ENCODE measurements at regions not wholly inside any gene's neighbourhood (a gene's known extent, or its start where the extent isn't known, plus 50 kb on each side); places are given as distances from the start of the nearest gene placed in this dataset.

DNA sequence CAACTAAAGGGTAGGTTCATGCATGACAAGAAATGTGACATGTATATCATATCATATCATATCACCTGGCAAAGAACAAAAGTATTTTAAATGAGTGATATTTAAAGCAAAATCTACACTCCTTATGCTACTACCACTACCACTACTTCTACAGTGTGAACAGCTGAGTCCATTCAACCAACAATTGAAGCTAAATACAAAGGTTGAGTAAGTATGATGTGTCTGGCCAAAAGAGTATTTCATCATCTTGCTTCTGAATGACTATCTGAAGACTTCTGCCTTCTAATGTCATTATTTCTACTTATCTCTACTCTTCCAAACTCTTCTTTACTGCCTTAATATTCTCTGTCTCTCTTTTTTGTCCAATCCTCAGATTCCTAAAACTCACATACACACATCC is 292.6 kb upstream of the CAND1 start:
- peak; percentile 10 for DNase-seq

DNA sequence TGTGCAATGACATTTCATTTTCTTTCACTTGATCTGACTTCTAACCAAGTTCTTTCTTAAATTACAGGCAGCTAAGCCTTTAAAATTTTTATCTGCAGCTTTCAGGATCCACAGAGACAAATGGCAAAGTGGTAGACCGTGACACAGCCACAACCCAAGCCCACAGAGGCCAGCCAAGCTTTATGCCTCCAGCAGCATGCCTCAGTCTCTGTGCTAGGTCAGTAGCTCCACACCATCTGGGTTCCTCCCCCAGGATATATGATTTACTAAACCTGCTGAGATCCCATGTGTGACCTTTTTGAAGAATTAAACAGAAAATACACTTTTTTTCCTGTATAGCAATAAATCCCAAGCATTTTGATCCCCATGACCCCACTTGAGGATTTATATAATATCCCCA is 290.4 kb upstream of the CAND1 start:
- no peak for DNase-seq

DNA sequence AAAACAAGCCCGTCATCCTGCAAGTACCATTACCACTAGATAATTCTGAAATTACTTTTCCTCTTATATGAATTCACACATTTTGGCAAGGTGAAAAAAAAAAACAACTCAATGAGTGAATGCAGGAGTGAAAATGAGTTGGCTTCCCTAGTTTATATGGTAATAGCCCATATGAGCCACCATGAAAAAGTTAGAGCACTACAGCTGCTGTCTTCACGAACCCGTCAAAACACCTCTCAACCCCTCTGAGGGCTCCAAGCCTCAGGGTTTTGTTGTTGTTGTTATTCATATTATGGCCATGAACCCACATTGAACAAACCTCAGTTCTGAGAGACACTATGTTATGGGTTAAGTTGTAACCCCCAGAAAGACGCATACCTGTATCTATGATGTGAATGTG is 289.9 kb upstream of the CAND1 start:
- DNase-seq = no peak

DNA sequence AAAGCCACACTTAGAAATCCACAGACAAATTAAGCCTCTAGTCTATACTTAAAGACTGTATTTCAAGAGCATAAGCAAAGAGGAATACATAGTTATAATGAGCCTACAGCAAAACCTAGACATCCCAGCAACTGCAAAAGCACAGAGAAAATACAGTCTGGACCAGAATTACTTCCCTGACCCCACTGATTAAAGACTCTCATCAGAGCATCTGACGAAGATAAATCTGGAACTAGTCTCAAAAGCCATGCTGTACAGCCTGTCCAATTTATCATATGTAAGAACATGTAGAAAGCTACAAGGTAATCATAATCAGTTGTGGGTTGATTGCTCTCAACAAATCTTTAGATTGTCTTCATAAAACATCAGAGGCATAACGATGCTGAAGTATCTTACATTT is 285.1 kb upstream of the CAND1 start:
- no peak for DNase-seq

DNA sequence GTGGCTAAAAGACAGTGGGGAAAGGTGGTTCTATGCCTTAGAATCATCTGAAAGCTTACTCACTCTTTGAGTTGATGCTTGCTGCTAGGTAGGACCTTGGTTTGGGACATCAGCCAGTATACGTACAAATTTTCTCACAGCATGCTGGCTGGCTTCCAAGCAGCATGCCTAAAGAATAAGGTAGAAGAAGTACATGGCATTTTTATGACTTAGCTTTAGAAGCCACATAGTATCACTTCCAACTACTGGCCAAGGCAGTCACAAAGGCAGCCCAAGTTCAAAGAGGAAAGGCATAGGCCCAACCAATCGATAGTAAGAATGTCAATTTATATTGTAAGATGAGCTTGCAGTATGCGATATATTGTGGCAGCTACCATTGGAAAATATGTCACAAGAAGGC is 284.2 kb upstream of the CAND1 start:
- no peak for DNase-seq

DNA sequence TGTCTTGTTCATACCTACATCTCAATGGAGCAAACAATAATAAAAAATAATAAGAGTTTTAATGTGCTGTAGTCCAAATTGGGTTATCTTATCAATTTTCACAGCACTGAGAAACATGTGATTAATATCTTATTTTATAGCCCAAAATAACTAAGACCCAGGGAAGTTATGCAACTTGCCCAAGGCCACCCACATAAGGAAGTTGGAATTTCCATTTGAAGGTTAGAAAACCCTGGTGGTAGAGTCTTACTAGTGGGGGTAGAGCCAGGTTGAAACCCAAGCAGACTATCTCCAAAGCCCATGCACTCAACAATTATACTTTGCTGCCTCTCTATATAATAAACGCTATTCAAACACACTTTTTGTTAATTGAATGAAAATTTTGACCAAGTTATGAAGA is 270.0 kb upstream of the CAND1 start:
- DNase-seq = peak; percentile 8

DNA sequence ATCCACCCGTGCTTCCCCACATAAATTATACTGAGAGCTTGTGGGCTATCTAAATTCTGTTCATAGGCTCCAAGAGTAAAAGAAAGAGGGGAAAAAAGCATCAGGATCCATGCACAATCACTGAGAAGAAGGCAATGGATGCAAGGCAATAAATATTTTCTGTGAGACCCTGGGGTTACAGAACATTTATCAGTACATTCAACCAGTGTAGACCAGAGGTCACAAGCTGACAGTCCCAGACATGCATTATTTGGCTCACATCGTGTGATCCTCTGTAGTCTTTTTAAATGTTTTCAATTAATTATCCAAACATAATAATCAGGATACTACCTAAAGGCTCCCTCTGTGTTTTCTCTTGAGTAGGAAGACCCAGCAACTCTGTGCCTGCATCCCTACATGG is 267.9 kb upstream of the CAND1 start:
- no peak for DNase-seq

DNA sequence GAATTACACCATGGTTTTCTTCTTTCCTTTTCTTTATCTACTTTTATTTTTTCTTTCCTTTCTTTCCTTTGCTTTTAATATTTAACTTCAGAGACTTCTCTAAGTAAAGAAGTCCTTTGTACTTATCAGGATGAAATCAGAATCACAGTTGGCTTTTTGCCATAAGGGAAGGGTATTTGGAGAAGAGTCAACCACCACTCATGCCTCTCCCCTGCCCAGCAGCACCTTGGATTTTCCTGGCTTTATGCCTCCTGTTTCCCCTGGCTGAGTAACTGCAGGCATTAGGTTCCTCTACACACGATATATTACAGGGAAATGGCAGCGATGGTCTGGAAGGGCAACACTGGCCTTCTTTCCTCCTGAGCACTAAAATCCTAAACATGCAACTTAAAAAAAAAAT is 266.4 kb upstream of the CAND1 start:
- no peak for DNase-seq

DNA sequence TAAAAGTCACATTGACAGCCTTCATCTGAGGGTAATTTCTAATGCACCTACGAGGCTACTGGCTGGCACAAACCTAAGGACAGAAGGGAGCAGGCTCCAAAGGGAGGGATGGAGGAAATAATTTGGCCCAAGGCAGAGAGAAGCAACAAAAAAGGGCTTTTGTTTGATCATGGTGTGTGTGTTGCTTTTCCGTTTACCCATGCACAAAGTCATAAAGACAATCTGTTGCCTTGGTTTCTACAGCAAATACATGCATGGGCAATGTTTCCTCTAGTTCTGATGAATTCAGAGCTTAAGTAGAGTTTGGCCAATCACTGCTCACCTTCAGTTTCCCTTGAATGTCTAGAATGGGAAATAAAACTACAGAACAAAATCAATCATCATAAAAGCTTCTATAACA is 262.5 kb upstream of the CAND1 start:
- no peak for DNase-seq

DNA sequence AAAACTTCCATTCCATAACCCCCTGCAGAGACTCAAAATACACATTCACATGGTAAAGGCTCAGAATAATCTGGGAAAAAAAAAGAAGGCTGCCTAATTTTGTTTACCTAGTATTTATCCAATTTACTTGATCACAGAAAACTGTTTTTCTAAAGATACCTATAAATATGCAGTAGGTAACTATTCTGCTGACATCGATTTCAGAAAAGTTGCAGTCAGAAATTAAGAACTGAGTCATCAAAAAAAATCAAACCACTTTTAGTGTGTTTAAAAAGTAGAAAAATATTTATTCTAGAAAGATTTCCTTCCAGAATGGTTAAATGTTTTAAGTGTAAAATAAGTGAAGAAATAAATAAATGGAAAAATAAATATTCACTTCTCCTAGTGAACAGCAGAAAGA is 254.5 kb upstream of the CAND1 start:
- DNase-seq = no peak

DNA sequence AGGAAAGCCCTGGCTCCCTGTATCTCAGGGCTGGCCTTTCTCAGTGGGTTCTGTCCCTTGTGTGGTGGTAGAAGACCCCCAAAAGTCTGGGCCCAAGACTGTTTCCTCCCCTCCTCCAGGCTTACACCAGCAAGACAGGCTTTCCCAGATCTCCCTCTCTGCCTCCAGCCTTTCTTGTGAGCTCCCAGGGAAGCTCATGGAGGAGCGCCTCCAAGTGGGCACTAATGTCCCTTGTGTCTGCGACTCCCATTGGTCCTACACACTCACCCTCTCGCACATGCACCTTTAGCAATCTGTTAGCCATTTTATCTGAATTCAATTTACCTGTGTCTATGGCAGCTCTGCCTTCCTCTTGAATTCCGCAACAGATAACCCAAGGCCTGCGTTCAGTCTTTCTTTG is 251.1 kb upstream of the CAND1 start:
- DNase-seq = no peak

DNA sequence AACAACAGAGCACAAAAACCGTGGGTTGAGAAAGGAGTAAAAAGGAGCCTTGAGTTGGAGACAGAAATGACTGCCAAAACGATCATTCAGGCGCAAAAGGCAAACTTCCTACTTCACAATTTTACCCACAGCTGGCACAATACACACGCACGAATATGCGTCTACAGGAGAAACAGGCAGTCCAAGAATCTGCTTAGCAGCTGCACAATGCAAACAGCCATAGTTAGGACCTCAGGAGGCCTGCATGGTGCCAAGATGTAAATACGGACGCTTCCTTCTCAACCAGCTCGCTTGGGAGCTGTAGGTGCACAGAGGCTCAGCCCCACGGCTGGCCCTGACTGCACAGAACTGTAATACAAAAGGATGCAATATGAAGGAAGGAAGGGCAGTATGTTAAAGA is 250.1 kb upstream of the CAND1 start:
- DNase-seq = no peak

DNA sequence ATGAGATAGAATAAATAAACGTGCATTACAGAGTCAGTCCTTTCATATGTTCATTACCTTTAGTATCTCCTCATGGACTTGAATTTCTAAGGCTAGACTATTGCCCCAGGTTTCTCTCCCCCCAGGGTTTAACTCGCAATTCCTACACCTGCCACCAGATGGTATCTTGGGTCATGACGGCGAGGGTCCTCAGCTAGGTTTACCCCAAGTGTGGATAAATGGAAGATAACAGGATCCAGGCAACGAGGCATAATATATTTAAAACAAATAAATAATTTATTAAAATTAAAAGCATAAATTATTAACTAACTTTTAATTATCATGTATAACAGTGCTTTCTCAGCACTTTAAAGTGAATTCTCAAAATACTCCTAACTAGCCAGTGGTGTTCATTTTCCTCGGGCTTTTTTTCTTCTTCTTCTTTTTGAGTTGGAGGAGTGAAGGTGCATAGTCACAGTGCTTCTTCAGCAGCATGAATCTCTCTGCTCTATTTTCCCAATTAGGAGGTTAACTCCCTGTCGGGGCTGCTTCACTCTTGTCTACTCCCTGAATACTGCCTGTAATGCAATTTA is 243.5 kb upstream of the CAND1 start:
- peak; percentile 50 for DNase-seq

DNA sequence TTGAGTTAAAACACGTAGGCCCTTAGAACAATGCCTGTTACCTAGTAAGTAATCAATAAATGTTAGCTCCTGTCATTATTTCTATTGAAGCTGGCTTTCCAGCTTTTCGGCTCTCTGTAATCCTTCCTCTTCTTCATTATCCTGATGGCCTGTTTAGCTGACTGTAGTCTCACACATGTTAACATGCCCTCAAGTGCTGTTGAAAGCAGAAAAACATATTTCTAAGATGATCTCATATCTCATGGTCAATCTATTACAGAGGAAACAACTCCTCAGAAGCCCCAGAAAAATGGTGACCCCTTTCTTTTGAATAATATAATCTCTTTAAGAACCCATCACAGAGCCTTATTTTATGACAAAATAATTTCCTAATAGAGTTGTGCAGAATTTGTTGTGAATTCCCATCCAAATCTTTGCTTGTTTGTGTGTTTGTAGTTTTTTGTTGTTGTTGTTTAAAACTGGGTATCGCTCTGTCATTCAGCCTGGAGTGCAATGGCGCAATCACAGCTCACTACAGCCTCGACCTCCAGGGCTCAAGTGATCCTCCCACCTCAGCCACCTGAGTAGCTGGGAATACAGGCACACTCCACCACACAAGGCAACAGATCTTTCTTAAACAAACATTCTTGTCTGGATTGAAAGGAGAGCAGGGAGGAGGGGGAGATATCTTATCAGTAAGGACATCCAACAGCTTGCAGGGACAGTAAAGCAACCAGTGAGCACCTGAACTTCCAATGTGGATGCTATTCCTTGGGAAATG is 242.5 kb upstream of the CAND1 start:
- DNase-seq = no peak

DNA sequence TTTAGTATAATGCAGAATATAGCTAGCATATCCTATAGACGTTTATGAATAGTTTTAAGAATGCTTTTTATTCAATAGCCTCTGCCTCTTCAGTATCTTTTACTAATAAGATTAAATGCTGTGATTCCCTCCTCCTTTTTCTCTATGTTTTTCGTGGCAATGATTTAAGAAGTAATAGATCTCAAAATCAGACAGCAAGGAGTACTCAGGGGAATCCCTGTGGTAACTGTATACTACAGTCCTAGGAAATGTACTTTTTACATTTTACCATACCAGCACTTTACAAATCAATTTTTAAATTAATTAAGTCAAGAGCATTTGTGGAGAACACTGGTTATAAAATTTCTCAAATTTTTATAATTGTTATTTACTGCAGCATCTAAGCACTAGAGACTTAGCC is 240.6 kb upstream of the CAND1 start:
- no peak for DNase-seq

DNA sequence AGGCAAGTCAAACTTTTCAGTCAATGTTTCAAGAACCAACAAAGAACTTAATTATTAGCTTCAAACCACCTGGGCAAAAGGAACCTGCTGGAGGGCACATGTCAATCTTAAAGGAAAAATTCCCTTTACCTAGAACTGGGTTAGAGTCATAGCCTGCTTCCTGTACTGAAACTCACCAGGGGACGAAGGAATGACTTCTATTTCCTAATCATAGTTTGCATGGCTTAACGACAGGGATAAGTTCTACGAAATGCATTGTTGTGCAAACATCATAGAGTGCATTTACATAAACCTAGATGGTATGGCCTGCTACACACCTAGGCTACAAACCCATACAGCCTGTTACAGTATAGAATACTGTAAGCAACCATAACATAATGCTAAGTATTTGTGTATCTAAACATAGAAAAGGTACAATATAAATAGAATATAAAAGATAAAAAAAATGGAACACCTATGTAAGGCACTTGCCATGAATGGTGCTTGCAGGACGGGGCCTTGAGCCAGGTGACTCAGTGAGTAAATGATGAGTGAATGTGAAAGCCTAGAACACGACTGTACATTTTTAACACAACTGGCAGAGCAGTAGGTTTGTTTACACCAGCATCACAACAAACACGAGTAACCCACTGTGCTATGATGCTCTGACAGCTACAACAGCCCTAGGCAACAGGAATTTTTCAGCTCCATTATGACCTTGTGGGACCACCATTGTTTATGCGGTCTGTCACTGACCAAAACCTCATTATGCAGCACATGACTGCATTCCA is 234.9 kb upstream of the CAND1 start:
- DNase-seq = no peak

DNA sequence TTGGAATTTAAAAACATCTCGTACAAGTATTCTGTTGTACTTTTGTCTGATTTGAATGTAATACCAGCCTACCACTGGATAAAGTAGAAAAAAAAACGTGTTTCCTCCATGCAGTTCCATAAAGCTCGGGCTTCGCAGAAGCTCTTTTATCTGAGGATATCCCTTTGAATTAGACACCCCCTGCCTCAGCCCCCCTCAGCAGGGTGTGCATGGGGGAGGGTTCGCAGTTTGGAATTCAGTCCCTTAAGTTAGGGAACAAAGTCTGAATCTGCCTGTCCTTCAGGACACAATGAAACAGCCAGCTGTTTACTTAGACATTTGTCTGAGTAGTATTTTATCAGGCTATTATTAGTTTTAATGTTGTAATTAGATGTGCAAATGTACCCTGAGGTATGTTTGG is 234.0 kb upstream of the CAND1 start:
- no peak for DNase-seq

DNA sequence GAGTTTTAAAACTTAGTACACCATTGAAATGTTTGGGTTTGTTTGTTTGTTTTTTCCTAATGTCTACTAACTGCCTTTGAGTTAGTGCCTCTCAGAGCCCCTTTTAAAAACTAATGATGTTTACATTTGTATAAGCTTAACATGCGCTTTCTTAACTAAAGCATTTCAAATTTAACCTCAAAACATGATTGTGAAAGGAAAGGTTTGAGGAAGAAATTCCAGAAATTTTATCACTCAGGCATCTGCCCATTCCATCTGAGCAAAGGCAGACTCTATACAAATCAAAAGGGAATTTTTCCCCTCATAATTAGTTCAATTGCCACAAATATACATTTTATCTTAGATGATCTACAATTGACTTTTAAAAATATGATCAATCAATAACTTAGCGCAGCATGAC is 230.7 kb upstream of the CAND1 start:
- no peak for DNase-seq

DNA sequence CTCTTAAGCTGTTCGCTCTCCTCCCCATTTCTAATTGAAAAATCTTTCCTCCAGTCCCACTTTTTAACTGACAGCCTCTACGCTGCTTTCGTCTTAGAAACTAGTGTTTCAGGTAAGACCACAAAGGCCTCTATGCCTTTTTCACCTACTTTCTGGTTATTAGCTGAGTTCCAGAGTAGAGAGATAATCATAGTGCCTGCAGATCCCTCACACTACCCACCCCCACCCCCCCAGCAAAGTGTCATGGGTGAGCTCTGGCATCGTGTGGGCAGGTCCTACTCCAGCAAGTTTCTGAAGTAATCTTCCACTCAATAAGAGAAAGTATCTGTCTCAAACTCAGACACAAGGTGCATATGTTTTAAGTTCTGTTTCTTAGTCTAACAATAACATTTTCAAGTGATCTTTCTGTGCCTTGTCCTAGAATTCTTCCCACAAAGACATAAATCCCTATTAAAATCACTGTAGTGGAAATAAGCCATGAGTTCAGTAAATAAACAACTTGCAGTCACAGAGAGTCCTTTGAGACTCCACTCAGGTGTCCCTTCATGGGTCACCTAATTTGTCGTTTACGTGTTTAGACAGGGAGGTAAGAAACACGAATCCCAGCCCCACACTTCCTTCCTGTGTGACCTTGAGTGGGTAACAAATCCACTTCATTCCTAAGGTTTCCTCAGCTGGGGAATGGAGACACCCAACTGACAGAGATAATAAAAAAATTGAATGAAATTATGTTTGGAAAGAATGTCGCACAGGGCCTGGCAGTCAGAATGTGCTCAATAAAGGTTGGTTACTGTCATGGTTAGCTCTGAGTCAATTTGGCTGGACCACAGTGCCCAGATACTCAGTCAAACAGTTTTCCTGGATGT is 228.9 kb upstream of the CAND1 start:
- DNase-seq = no peak

DNA sequence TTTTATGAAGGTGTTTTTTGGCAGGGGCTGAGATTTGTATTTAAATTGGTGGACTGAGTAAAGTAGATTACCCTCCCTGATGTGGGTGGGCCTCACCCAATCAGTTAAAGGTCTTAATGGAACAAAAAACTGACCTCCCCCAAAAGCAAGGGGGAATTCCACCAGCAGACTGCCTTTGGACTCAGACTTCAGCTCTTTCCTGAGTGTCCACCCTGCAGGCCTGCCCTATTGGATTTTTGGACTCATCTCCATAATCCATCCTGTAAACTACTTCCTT is 228.4 kb upstream of the CAND1 start:
- DNase-seq = no peak

DNA sequence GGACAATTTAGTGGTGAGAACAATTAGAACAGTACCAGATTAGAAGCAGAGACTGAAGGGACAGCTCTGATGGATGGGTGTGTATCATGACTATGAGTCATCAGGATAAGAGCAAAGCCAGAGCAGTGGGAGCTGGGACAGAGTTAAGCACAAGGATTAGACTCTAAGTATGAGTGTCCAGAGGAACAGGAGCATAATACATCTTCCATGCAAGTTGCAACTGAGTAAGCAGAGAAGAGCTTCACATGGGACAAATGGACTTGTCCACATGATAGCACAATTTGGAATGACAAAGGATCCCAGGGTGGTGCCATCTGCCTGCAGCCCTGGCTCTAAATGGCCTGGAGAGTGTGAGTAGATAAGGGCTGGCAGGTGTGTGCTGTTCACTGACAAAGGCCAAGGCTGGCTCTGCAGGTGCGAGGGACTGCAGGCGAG is 226.4 kb upstream of the CAND1 start:
- DNase-seq = no peak

DNA sequence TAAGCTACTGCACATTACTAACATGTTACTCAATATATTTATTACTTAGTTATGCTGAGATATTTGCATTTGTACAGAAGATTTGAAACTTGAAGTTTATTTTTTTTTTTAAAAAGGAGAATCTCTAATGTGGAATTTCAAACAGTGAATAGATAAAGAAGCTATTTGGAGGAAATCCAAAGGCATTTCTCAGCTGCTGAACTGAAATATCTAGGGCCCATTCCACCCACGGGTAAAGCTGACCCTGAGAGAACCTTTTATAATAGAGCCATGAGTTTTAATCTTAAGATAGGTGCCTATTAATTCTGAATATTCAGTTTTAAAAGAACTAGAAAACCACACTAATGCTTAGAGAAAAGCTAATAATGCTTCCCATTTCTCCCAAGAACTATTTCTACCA is 225.4 kb upstream of the CAND1 start:
- DNase-seq = no peak

DNA sequence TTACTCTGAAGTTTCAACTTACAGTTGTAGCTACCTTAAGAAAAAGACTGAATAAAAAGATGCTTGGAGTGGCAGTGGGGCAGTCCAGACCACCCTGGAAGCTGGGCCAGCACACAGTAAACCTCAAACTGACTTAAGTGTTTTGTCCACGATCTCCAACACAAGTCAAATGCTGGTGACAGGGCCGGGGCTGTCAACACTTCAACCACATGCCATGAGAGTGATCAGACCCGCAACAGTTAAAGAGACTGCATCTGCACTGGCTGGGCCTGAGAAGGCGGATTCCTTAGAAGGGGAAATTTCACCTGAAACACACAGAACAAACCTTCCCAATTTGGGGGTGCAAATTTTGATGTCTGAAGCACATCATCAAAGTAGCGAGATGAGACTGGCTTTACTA is 223.5 kb upstream of the CAND1 start:
- no peak for DNase-seq

DNA sequence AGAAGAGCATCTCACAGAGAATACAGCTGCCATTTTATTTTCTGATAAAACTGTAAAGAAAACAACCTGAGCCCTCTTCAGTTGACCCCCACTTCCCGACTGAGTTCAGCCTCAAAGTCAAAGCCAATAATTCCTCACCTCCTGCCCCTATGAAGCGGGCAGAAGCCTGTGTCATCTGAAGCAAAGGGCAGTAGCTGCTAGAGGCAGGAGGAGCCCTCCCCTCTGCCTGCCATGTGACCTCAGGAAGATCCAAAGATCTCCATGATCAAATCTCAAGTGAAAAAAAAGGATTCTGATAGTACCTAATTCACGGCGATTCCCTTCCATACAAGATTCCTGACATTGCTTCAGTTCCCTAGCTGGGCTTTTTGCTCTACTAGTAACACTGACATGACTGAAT is 223.1 kb upstream of the CAND1 start:
- DNase-seq = no peak
